Hindlimb muscle (tissue), 1 donor: ENCODE measurements at regions not wholly inside any gene's neighbourhood (a gene's known extent, or its start where the extent isn't known, plus 50 kb on each side); places are given as distances from the start of the nearest gene placed in this dataset.

Experiments used
- DNase-seq: peaks from one replicate; pipeline ENCODE4 v3.0.0-alpha.2; 2013

DNA sequence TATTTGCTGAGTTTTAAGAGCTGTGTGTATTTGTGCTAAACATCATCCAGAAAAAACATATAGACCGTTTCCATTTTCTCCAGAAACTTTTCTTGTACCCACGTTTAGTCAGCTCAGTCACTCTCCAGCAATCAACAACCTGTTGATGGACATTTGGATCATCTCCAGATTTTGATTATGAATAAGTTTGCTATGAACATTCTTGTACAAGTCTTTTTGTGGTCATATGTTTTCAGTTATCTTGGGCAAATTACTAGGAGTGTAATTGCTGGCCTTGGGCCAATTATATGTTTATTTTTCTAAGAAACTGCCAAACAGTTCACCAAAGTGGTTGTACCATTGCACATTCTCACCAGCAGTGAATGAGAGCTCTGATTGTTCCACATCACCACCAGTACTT is 221.8 kb downstream of the CENPF start:
- no peak for DNase-seq

DNA sequence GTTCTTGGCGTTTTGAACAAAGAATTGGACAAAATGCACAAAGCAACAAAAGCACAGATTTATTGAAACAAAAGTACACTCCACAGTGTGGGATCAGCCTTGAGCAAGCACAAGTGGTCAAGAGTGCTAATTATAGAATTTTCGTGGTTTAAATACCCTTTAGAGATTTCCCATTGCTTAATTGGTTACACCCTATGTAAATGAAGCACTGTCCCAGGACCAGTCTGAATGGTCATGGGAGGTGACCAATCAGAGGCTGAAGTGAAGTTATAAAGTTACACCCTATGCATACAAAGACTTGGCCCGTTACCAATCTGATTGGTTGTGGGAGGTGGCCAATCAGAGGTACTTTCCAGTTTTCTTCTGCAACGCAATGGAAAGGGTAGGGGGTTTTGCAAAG is 223.6 kb downstream of the CENPF start:
- no peak for DNase-seq

GRCh38 chr1:214827883-214828282 is 224.9 kb downstream of the CENPF start:
- no peak for DNase-seq

- DNase-seq = no peak
Observed at GRCh38 chr1:214830941-214831340, 227.9 kb downstream of the CENPF start.

GRCh38 chr1:214831956-214832355 is 229.0 kb downstream of the CENPF start:
- no peak for DNase-seq

GRCh38 chr1:214833178-214833756 is 230.3 kb downstream of the CENPF start:
- DNase-seq = no peak

GRCh38 chr1:214837376-214837775 is 234.4 kb downstream of the CENPF start:
- no peak for DNase-seq

DNA sequence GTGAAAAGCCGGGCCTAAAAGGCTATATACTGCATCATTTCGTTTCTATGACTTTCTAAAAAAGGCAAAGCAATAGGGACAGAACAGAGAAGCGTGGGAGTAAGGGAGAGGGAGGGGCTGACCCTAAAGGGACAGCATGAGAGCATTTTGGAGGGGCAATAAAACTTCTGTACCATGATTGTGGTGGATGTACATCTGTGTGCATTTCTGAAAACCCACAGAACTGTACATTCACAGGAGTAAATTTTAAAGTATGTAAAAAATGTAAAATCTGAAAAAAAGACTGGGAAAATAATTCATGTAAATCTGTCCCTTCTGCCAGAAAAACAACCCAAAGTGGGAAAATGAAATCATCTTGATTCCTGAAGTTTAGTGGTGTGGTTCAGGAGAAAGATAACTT is 235.4 kb downstream of the CENPF start:
- no peak for DNase-seq

- no peak for DNase-seq
Observed at GRCh38 chr1:214840356-214840755, 237.4 kb downstream of the CENPF start.

- no peak for DNase-seq
Observed at GRCh38 chr1:214842856-214843255, 239.7 kb upstream of the KCNK2 start.

DNA sequence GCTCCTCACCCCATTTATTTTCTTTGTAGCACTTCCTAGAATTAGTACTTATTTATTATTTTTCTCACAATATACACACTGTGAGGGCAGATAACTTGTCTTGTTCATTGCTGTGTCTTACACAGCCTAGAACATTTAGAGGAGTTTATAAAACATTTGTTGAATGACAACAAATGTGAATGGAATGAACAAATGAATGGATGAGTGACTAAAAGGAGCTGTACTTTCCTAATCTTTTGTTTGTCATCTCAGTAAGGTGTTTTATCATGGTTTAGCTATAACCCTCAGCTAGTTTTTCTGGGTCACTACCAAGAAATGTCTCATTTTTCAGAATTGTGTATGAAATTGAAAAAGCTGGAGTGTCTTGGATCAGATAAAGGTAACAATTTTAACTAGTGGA is 239.3 kb upstream of the KCNK2 start:
- DNase-seq = no peak

- DNase-seq = no peak
Observed at GRCh38 chr1:214844319-214844718, 238.2 kb upstream of the KCNK2 start.

GRCh38 chr1:214846276-214846675 is 236.3 kb upstream of the KCNK2 start:
- no peak for DNase-seq

DNA sequence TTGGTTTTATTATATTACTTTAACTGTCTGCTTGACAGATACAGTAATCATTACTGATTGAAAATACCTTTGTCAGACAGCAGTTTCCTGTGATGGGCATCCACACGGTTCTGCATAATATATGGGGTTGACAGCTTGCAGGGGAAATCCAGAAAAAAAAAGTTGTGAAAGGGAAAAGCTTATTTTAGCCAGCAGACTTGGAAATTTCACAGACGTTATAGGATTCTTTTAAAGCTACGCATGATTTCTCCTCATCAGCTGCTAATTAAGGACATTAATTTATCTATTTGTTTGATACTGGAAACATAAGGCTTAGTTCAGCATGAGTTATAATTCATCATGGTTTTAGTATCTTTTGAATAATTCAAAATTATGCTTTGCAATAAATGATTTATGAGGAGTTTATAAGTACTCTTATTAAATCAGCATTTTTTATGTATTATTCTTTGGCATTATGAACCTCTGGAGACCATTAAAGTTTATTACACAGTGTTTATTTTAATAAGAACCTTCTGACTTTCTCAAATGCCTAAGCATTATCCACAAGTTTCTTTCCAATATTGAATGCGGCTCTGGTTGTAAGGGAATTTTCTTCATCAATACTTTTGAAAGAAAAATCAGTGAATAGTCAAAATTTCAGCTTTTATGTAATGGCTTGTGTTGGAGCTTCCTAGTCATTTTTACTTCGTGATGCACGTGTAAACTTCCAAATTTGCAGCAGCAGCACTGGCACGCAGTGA is 235.3 kb upstream of the KCNK2 start:
- no peak for DNase-seq

- no peak for DNase-seq
Observed at GRCh38 chr1:214848101-214848500, 234.4 kb upstream of the KCNK2 start.

DNA sequence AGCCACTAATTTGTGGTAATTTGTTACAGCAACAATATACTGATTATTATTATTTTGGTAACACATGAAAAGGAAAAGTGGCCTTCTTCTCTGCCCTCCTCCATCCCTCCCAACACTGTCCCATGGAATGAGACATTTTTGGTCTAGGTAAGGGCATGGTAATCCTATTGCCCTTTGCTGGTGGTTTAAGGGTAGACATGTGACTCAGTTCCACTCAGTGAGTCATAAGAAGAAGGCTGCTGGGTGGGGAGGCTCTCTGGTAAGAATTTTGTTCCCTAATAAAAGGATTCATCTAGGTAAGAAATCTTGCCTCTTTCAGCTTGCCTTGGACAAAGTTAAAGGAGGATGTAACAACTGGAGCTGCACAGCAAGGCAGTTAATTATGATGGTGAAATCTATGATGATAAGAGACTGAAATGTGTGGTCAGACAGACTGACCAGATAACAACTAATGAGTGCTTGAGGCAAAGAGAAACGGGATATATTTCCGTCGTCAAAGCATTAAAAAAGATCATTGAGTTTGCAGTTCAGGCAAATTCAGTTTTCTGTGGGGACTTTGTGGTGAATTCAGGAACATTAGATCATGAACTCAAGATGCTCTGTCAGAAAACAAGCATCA is 232.0 kb upstream of the KCNK2 start:
- no peak for DNase-seq

DNA sequence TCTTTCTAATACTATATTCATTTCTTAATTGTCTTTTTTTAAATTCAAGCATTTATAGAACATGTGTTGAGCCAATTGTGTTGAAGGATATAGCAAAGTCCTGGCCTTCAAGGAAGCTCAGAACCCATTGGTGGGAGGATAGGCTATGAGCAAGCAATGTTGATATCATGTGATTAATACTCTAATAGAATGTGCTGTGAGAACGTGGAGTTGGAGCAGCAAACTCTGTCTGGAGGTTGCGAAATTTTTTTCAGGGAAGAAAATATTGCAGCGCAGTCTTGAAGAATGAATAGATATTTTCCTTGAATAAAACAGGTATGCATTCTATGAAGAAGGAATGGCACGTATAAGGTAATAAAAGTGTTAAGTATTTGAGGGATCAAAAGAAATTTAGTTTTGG is 229.2 kb upstream of the KCNK2 start:
- no peak for DNase-seq

GRCh38 chr1:214854126-214854875 is 228.2 kb upstream of the KCNK2 start:
- no peak for DNase-seq

DNA sequence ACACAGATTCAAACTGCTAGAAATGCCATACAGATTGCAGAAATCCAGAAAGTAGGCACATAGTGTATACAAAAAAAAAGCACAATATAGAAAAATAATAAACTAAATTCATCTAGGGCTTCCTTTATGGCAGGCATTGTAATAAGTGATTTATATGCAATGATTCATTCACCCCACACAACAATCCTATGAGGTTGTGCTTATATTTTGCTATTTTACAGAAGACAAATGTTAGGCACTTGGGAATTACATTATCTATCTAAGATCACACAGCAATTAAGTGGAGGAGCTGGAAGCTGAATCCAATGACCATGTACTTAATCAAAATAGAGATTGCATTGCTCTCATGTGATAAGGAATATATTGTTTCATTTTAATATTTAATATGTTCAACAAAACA is 225.7 kb upstream of the KCNK2 start:
- DNase-seq = no peak

- DNase-seq = no peak
Observed at GRCh38 chr1:214857716-214858115, 224.8 kb upstream of the KCNK2 start.

DNA sequence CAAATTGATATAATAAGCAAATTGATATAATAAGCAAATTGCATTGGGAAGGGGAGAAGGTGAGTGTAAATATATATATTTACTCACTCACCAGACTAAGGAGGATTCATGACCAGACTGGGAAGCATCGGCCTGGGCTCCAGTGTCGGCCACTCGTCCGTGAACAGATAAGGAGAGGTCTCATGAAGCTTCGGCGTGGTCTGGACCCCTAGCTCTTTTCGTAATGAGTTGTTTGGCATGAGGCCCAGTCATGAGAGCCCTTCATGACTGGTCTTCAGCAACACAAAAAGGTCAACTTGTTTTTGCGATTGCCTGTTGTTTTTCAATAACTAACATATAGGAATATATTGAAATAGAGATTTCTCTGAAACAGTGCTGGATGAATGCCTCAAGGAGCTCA is 222.9 kb upstream of the KCNK2 start:
- no peak for DNase-seq

- DNase-seq = no peak
Observed at GRCh38 chr1:214861615-214862014, 220.9 kb upstream of the KCNK2 start.

DNA sequence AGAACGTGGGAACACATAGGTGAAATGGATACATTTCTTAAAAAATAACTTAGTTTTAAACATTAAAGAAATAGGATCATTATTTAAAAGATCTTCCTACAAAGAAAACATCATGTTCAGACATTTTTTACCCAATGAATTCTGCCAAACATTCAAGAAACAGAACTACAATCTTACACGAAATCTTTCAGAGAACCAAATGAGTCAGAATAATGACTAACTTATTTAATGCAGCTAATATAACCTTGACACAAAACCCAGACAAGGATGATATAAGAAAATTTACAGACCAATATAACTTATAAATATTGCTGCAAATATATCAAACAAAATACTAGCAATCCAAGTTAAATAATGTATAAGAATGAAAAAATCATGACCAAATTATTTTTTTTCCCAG is 220.1 kb upstream of the KCNK2 start:
- DNase-seq = no peak
